A673 (cell line): ENCODE measurements at regions not wholly inside any gene's neighbourhood (a gene's known extent, or its start where the extent isn't known, plus 50 kb on each side); places are given as distances from the start of the nearest gene placed in this dataset.
"Not testable (repeated sequence)": the region's sequence is repeated elsewhere in the genome, so short reads cannot be mapped to it uniquely, and the experiment has no call there.

ENCODE experiments used
- BruUV-seq: library from RNA; stranded (reverse); fragments of 400-500 nt; replicated peaks from 2 replicates; lab custom pipeline; 2021; lab: Mats Ljungman, UMichigan
- CTCF ChIA-PET: fragments of 300-600 bp; sonication (Branson Sonifier 250); formaldehyde crosslinking; loops from one replicate; lab custom pipeline; 2022; ENCODE audit warnings: antibody characterized with exemption; lab: Charles Lee
- POLR2A ChIA-PET: fragments of 300-600 bp; sonication (Branson Sonifier 250); formaldehyde crosslinking; loops from one replicate; lab custom pipeline; 2022; ENCODE audit warnings: antibody characterized with exemption; ENCODE audit not compliant: low non-redundant PET; lab: Charles Lee
- DNase-seq: peaks from one replicate; pipeline ENCODE4 v3.0.0-alpha.2; 2015; ENCODE audit warnings: low spot score
- H3K27ac ChIP-seq: fragments of 200-600 bp; sonication (generic); 2 replicates; pipeline ENCODE4 v1.5.1; 2016; ENCODE audit warnings: mixed run types, low read depth, mild to moderate bottlenecking, mixed read lengths, antibody characterized with exemption, low read length; ENCODE audit not compliant: poor library complexity, severe bottlenecking
- H3K27me3 ChIP-seq: fragments of 200-600 bp; sonication (generic); replicated peaks from 2 replicates; pipeline ENCODE4 v1.6.1; 2017; ENCODE audit warnings: mixed run types, low read depth, mild to moderate bottlenecking, mixed read lengths, antibody characterized with exemption, low read length; ENCODE audit not compliant: insufficient read depth, poor library complexity
- H3K36me3 ChIP-seq: fragments of 200-600 bp; sonication (generic); 2 replicates; pipeline ENCODE4 v1.6.1; 2016; ENCODE audit warnings: mixed run types, mild to moderate bottlenecking, mixed read lengths, antibody characterized with exemption, low read length; ENCODE audit not compliant: insufficient read depth, poor library complexity, severe bottlenecking
- H3K4me1 ChIP-seq: fragments of 200-600 bp; sonication (generic); 2 replicates; pipeline ENCODE4 v1.6.1; 2017; ENCODE audit warnings: mixed run types, mild to moderate bottlenecking, mixed read lengths, antibody characterized with exemption, low read length; ENCODE audit not compliant: insufficient read depth, poor library complexity, severe bottlenecking
- H3K4me3 ChIP-seq: fragments of 200-600 bp; sonication (generic); 2 replicates; pipeline ENCODE4 v1.5.1; 2016; ENCODE audit warnings: low read depth, mixed run types, mild to moderate bottlenecking, mixed read lengths, low read length; ENCODE audit not compliant: poor library complexity, severe bottlenecking
- H3K9me3 ChIP-seq: fragments of 200-600 bp; sonication (generic); 2 replicates; pipeline ENCODE4 v1.6.1; 2016; ENCODE audit warnings: mixed run types, low read depth, mild to moderate bottlenecking, mixed read lengths, antibody characterized with exemption, low read length; ENCODE audit not compliant: poor library complexity, severe bottlenecking
- EZH2 ChIP-seq: fragments of 200-600 bp; sonication (generic); IDR thresholded peaks from 2 replicates; pipeline ENCODE4 v1.6.1; 2017; ENCODE audit warnings: borderline replicate concordance, low read depth, mild to moderate bottlenecking, mixed read lengths, antibody characterized with exemption, low read length; ENCODE audit not compliant: poor library complexity, severe bottlenecking
- intact Hi-C: fragments of 100-400 bp; cut with micrococcal nuclease; formaldehyde crosslinking; loops from one replicate; pipeline ENCODE4 v1.10.0; 2022; ENCODE audit not compliant: unreplicated experiment
- TF ChIP-seq, protein P1 (sequence below): fragments of 300-800, 200-600 bp; sonication (generic); conservative IDR thresholded peaks from 2 replicates; pipeline ENCODE4 v1.5.1; 2017; ENCODE audit warnings: low read depth, mild to moderate bottlenecking, antibody characterized with exemption, low read length, moderate library complexity, mixed read lengths

GRCh38 chr4:28508636-28509035 is 1648.0 kb downstream of the STIM2 start:
- TF ChIP-seq EZH2, result no peak
- TF ChIP-seq, protein P1, sequence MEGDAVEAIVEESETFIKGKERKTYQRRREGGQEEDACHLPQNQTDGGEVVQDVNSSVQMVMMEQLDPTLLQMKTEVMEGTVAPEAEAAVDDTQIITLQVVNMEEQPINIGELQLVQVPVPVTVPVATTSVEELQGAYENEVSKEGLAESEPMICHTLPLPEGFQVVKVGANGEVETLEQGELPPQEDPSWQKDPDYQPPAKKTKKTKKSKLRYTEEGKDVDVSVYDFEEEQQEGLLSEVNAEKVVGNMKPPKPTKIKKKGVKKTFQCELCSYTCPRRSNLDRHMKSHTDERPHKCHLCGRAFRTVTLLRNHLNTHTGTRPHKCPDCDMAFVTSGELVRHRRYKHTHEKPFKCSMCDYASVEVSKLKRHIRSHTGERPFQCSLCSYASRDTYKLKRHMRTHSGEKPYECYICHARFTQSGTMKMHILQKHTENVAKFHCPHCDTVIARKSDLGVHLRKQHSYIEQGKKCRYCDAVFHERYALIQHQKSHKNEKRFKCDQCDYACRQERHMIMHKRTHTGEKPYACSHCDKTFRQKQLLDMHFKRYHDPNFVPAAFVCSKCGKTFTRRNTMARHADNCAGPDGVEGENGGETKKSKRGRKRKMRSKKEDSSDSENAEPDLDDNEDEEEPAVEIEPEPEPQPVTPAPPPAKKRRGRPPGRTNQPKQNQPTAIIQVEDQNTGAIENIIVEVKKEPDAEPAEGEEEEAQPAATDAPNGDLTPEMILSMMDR, result no peak
- intact Hi-C loops, result no loop called here
- H3K27me3 ChIP-seq, result no peaks in the 10 kb centered on the region
- no TSS peak for BruUV-seq
- no peaks in the 10 kb centered on the region for H3K36me3 ChIP-seq
- no peaks in the 10 kb centered on the region for H3K4me1 ChIP-seq
- DNase-seq, result no peak
- CTCF ChIA-PET, result no interaction called here
- POLR2A ChIA-PET, result no interaction called here
- H3K4me3 ChIP-seq, result no peak overlapping the region
- no peak overlapping the region for H3K27ac ChIP-seq
- H3K9me3 ChIP-seq, result no peaks in the 10 kb centered on the region

DNA sequence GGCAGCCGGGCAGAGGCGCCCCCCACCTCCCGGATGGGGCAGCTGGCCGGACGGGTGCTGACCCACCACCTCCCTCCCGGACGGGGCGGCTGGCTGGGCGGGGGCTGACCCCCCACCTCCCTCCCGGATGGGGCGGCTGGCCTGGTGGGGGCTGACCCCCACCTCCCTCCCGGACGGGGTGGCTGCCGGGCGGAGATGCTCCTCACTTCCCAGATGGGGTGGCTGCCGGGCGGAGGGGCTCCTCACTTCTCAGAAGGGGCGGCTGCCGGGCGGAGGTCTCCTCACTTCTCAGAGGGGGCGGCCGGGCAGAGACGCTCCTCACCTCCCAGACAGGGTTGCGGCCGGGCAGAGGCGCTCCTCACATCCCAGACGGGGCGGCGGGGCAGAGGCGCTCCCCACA is 1654.1 kb downstream of the STIM2 start:
- BruUV-seq, H3K36me3 ChIP-seq, POLR2A ChIA-PET, H3K27me3 ChIP-seq, CTCF ChIA-PET, DNase-seq, H3K27ac ChIP-seq, H3K4me3 ChIP-seq, intact Hi-C loops, H3K9me3 ChIP-seq, H3K4me1 ChIP-seq: not testable (repeated sequence)

- BruUV-seq, result no TSS peak
- POLR2A ChIA-PET, result no interaction called here
- Histone ChIP-seq H3K27ac (peak overlapping the region; percentile 87), H3K4me3 (no peak overlapping the region), H3K9me3 (no peaks in the 10 kb centered on the region), H3K36me3 (no peaks in the 10 kb centered on the region), H3K4me1 (peaks cover 21% of the 10 kb centered on the region), H3K27me3 (no peaks in the 10 kb centered on the region)
- CTCF ChIA-PET, result no interaction called here
- TF ChIP-seq EZH2, result no peak
- TF ChIP-seq, protein P1, result no peak
- DNase-seq, result no peak
- intact Hi-C loops, result no loop called here
Observed at GRCh38 chr4:28518561-28519165, 1658.0 kb downstream of the STIM2 start.

- Histone ChIP-seq H3K36me3 (no peaks in the 10 kb centered on the region), H3K4me1 (peaks cover 21% of the 10 kb centered on the region), H3K27ac (no peak overlapping the region), H3K4me3 (no peak overlapping the region), H3K27me3 (no peaks in the 10 kb centered on the region), H3K9me3 (no peaks in the 10 kb centered on the region)
- BruUV-seq, result no TSS peak
- DNase-seq, result no peak
- ChIA-PET POLR2A (no interaction called here), CTCF (no interaction called here)
- TF ChIP-seq, protein P1, result no peak
- TF ChIP-seq EZH2, result no peak
- intact Hi-C loops, result loop anchor here (5.0 kb wide), 1 partner anchor 296 kb away; no protein-coding TSS in a partner anchor
Observed at GRCh38 chr4:28523681-28524190, 1663.1 kb downstream of the STIM2 start.
